Esophagus squamous epithelium (tissue), 5 donors: ENCODE measurements at regions not wholly inside any gene's neighbourhood (a gene's known extent, or its start where the extent isn't known, plus 50 kb on each side); places are given as distances from the start of the nearest gene placed in this dataset.

Source experiments
- DNase-seq: peaks from one replicate; lab custom pipeline; 2025; lab: John Stamatoyannopoulos, UW
- H3K27ac ChIP-seq, 4 donors: fragments of 200-600 bp; sonication (generic); one replicate each; pipeline ENCODE4 v1.5.1; 2016 to 2019; ENCODE audit warnings: mild to moderate bottlenecking in 1 of 4
- H3K27me3 ChIP-seq, 4 donors: fragments of 200-600 bp; sonication (generic); 1 replicate in 3 of 4; 2 replicates in 1 of 4; pipeline versions ENCODE4 v1.5.1 to v1.6.0; 2017 to 2021; ENCODE audit warnings: antibody characterized with exemption in 1 of 4
- H3K36me3 ChIP-seq, 3 donors: fragments of 200-600 bp; sonication (generic); one replicate each; pipeline ENCODE4 v1.5.1; 2016 to 2019
- H3K4me1 ChIP-seq, 3 donors: fragments of 200-600 bp; sonication (generic); one replicate each; pipeline ENCODE4 v1.5.1; 2017 to 2019
- H3K4me3 ChIP-seq, 4 donors: fragments of 200-600 bp; sonication (generic); 1 replicate in 3 of 4; 2 replicates in 1 of 4; pipeline ENCODE4 v1.5.1; 2016 to 2019; ENCODE audit warnings: mild to moderate bottlenecking in 2 of 4, moderate library complexity in 1 of 4
- H3K9me3 ChIP-seq, 3 donors: fragments of 200-600 bp; sonication (generic); one replicate each; pipeline ENCODE4 v1.5.1; 2016 to 2019
- CTCF ChIP-seq, 6 experiments: fragments of 450-650 bp in 4 of 6; fragments of 200-600 bp in 2 of 6; sonication (generic) in 2 of 6; IDR thresholded peaks; one replicate each; pipeline ENCODE4 v1.5.1; 2016 to 2019; ENCODE audit warnings: antibody characterized with exemption in 6 of 6, mild to moderate bottlenecking in 4 of 6, moderate library complexity in 4 of 6
- POLR2A ChIP-seq, 4 donors: fragments of 450-650 bp; IDR thresholded peaks; one replicate each; pipeline ENCODE4 v1.6.1; 2017; ENCODE audit warnings: antibody characterized with exemption in 4 of 4, mild to moderate bottlenecking in 4 of 4, moderate library complexity in 3 of 4
- WGBS, 2 donors: methylation state at CpG; one replicate each; pipeline ENCODE4 v1.1.5; 2018; 5-methylcytosine and 5-hydroxymethylcytosine counted together
- intact Hi-C: fragments of 100-400 bp; cut with DNase I; formaldehyde crosslinking; loops from one replicate; pipeline ENCODE4 v1.15.0; 2022
- donor health status: DM: yes; HTN: yes; CAD: no.

GRCh38 chr11:133597236-133597635, 64.9 kb upstream of the OPCML start:
- intact Hi-C loops, result no loop called here
- no peaks in the 10 kb centered on the region for H3K9me3 ChIP-seq
- WGBS, 2 donors, result 70 to 74% methylated on average over 3 of the region's 3 CpGs
- no peak for DNase-seq
- H3K4me3 ChIP-seq, result no peak overlapping the region
- H3K27ac ChIP-seq, result no peak overlapping the region
- no peaks in the 10 kb centered on the region for H3K4me1 ChIP-seq
- no peaks in the 10 kb centered on the region for H3K36me3 ChIP-seq
- no peaks in the 10 kb centered on the region for H3K27me3 ChIP-seq
- no peak for TF ChIP-seq CTCF (IDR thresholded peaks at IDR 0.05)
- no peak for TF ChIP-seq POLR2A (IDR thresholded peaks at IDR 0.05)

- intact Hi-C loops, result no loop called here
- Histone ChIP-seq H3K4me3 (no peak overlapping the region), H3K27ac (no peak overlapping the region), H3K9me3 (no peaks in the 10 kb centered on the region), H3K36me3 (no peaks in the 10 kb centered on the region), H3K27me3 (no peaks in the 10 kb centered on the region), H3K4me1 (no peaks in the 10 kb centered on the region)
- DNase-seq, result no peak
- no peak for TF ChIP-seq CTCF (IDR thresholded peaks at IDR 0.05)
- no peak for TF ChIP-seq POLR2A (IDR thresholded peaks at IDR 0.05)
- WGBS, 2 donors, result 87% methylated on average over 17 to 18 of the region's 21 CpGs
Measured at GRCh38 chr11:133595998-133596590, 63.8 kb upstream of the OPCML start.

- no peaks in the 10 kb centered on the region for H3K4me1 ChIP-seq
- DNase-seq, result no peak
- H3K9me3 ChIP-seq, result no peaks in the 10 kb centered on the region
- intact Hi-C loops, result no loop called here
- no peak overlapping the region for H3K27ac ChIP-seq
- no peaks in the 10 kb centered on the region for H3K27me3 ChIP-seq
- TF ChIP-seq POLR2A (IDR thresholded peaks at IDR 0.05), result no peak
- TF ChIP-seq CTCF (IDR thresholded peaks at IDR 0.05), result no peak
- 48 to 60% methylated on average over 2 of the region's 2 CpGs for WGBS, 2 donors
- no peaks in the 10 kb centered on the region for H3K36me3 ChIP-seq
- no peak overlapping the region for H3K4me3 ChIP-seq
Measured at GRCh38 chr11:133593036-133593435, 60.7 kb upstream of the OPCML start.

GRCh38 chr11:133586903-133587517, 54.7 kb upstream of the OPCML start:
- Histone ChIP-seq H3K36me3 (no peaks in the 10 kb centered on the region), H3K27me3 (no peaks in the 10 kb centered on the region), H3K9me3 (no peaks in the 10 kb centered on the region), H3K4me1 (no peaks in the 10 kb centered on the region), H3K27ac (no peak overlapping the region), H3K4me3 (no peak overlapping the region)
- 83 to 89% methylated on average over 5 of the region's 5 CpGs for WGBS, 2 donors
- intact Hi-C loops, result no loop called here
- no peak for TF ChIP-seq POLR2A (IDR thresholded peaks at IDR 0.05)
- TF ChIP-seq CTCF (IDR thresholded peaks at IDR 0.05), result no peak
- DNase-seq, result no peak

GRCh38 chr11:133582750-133583149, 50.4 kb upstream of the OPCML start:
- Histone ChIP-seq H3K4me3 (no peak overlapping the region), H3K9me3 (no peaks in the 10 kb centered on the region), H3K4me1 (no peaks in the 10 kb centered on the region), H3K36me3 (no peaks in the 10 kb centered on the region), H3K27me3 (no peaks in the 10 kb centered on the region), H3K27ac (no peak overlapping the region)
- intact Hi-C loops, result no loop called here
- DNase-seq, result no peak
- TF ChIP-seq CTCF (IDR thresholded peaks at IDR 0.05) (no peak), POLR2A (IDR thresholded peaks at IDR 0.05) (no peak)
- 27 to 44% methylated on average over 7 of the region's 7 CpGs for WGBS, 2 donors
